ENCODE measurements at regions not wholly inside any gene's neighbourhood (a gene's known extent, or its start where the extent isn't known, plus 50 kb on each side); places are given as distances from the start of the nearest gene placed in this dataset.

GRCh38 chr6:15997586-15998388 lies 131.1 kb upstream of the MYLIP start:
- DNase-seq (ENCODE audit: low spot score) (no peak), ATAC-seq (ENCODE audit: low FRiP score) (no peak)
- TF ChIP-seq, protein P1, sequence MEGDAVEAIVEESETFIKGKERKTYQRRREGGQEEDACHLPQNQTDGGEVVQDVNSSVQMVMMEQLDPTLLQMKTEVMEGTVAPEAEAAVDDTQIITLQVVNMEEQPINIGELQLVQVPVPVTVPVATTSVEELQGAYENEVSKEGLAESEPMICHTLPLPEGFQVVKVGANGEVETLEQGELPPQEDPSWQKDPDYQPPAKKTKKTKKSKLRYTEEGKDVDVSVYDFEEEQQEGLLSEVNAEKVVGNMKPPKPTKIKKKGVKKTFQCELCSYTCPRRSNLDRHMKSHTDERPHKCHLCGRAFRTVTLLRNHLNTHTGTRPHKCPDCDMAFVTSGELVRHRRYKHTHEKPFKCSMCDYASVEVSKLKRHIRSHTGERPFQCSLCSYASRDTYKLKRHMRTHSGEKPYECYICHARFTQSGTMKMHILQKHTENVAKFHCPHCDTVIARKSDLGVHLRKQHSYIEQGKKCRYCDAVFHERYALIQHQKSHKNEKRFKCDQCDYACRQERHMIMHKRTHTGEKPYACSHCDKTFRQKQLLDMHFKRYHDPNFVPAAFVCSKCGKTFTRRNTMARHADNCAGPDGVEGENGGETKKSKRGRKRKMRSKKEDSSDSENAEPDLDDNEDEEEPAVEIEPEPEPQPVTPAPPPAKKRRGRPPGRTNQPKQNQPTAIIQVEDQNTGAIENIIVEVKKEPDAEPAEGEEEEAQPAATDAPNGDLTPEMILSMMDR (IDR thresholded peaks at IDR 0.05) = no peak

GRCh38 chr6:15996030-15996429 lies 132.9 kb upstream of the MYLIP start:
- TF ChIP-seq, protein P1 (IDR thresholded peaks at IDR 0.05) = no peak
- DNase-seq (ENCODE audit: low spot score) (no peak), ATAC-seq (ENCODE audit: low FRiP score) (no peak)

GRCh38 chr6:15995493-15995892 lies 133.4 kb upstream of the MYLIP start:
- DNase-seq (ENCODE audit: low spot score) (no peak), ATAC-seq (ENCODE audit: low FRiP score) (no peak)
- TF ChIP-seq, protein P1 (IDR thresholded peaks at IDR 0.05) = no peak

- DNase-seq (ENCODE audit: low spot score) (no peak), ATAC-seq (ENCODE audit: low FRiP score) (no peak)
- TF ChIP-seq, protein P1 (IDR thresholded peaks at IDR 0.05) = no peak
These were observed 133.9 kb upstream of the MYLIP start for GRCh38 chr6:15994814-15995459.

GRCh38 chr6:15993716-15994228 lies 135.1 kb upstream of the MYLIP start:
- no peak for DNase-seq (ENCODE audit: low spot score)
- TF ChIP-seq, protein P1 (IDR thresholded peaks at IDR 0.05) = no peak
- no peak for ATAC-seq (ENCODE audit: low FRiP score)

- DNase-seq (ENCODE audit: low spot score) = no peak
- TF ChIP-seq, protein P1 (IDR thresholded peaks at IDR 0.05) = no peak
These were observed 138.7 kb upstream of the MYLIP start for GRCh38 chr6:15990179-15990578.

More at GRCh38 chr6:15990179-15990578, 138.7 kb upstream of the MYLIP start:
- no peak for ATAC-seq (ENCODE audit: low FRiP score)
